ENCODE measurements at regions not wholly inside any gene's neighbourhood (a gene's known extent, or its start where the extent isn't known, plus 50 kb on each side); places are given as distances from the start of the nearest gene placed in this dataset.

DNA sequence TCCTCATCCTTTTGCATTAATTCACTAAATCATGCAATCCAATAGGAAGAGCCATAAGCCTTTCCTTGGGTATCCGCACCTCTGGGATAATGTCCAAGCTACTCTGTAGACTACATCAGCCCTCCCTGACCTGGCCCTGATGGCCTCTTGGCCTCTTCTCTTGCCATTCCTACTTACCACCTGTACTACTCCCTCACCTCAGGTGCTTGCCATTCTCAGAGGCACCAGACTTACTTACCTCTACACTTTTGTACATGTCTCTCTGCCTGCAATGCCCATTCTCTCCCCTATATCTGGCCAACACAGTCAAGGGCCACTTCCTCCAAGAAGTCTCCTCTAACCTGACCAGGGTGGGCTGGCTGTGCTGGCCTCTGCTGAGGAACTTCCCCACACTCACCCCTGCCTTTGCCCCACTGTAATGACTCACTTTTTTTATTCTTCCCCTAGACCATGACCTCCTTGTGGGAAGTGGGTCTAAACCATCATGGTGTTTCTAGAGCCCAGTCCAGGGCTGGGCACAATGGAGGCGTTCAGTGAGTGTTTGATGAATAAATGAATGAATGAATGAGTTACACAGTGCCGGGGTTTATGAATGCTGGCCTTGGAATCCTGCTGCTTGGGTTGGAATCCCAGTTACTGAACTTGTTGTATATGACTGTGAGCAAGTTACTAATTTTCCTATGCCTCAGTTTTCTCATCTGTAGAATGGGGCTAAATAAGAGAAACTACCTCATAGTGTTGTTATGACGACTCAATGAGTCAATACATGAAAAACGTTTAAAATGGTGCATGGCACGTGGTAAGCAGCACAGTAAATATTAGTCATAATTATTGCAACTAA, 179.8 kb downstream of the FOXD2 start:
- no peak overlapping the region for H2AFZ ChIP-seq
- H3K9me3 Mint-ChIP-seq = no peaks in the 10 kb centered on the region; the same call in 2 of the 3 replicates
- no peak for TF ChIP-seq JUNB (IDR thresholded peaks at IDR 0.05; ENCODE audit: unreplicated experiment)
- H3K4me1 ChIP-seq (ENCODE audit: insufficient read depth) = no peaks in the 10 kb centered on the region
- no peak overlapping the region for H3K4me3 ChIP-seq
- no peak overlapping the region for H3K27ac ChIP-seq (ENCODE audit: low read depth)
- H3K27ac Mint-ChIP-seq = no peak overlapping the region
- H3K4me2 ChIP-seq = no peak overlapping the region
- H3F3A ChIP-seq (replicated peaks; ENCODE audit: low read depth) = no peaks in the 10 kb centered on the region
- no peaks in the 10 kb centered on the region for H3K79me2 ChIP-seq (replicated peaks; ENCODE audit: insufficient read depth)
- H3K4me3 Mint-ChIP-seq = no peak overlapping the region
- no peaks in the 10 kb centered on the region for H3K36me3 Mint-ChIP-seq (ENCODE audit: low read depth)
- no peaks in the 10 kb centered on the region for H4K20me1 ChIP-seq (replicated peaks; ENCODE audit: insufficient read depth)
- DNase-seq (ENCODE audit: low spot score) (no peak), ATAC-seq (no peak)
- H3K9me2 ChIP-seq (ENCODE audit: insufficient read depth) = no peaks in the 10 kb centered on the region
- H3K27me3 Mint-ChIP-seq (ENCODE audit: insufficient read depth, low read depth, poor library complexity) = peaks cover 3% of the 10 kb centered on the region
- H3K27me3 ChIP-seq (ENCODE audit: insufficient read depth) = no peaks in the 10 kb centered on the region
- H3K36me3 ChIP-seq (ENCODE audit: insufficient read depth) = no peaks in the 10 kb centered on the region
- H3K4me1 Mint-ChIP-seq = peaks cover 5% of the 10 kb centered on the region; the same call in 1 of the 3 replicates

DNA sequence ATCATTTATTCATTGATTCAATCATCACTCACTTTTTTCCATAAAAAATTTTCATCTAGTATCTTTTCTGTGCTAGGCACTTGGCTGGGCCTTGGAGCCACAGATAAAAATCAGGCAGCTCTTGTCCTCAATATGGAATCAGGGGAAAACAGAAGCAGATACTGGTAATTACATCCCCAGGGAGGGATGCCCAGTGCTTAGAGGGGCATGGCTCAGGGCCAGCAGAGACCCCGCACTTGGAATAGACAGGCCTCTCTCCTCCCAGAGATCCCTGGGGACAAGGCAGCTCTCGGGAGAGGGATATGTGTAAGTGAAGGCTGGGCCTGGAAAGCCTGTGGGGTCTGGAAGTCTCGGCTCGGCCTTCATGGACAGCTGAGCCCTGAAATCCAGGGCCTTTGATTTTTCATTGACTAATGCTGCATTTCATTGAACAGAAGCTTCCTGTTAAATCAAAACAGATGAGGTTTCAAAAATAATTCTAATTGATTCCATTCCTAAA, 180.4 kb downstream of the FOXD2 start:
- ATAC-seq (no peak), DNase-seq (ENCODE audit: low spot score) (no peak)
- no peaks in the 10 kb centered on the region for H3K79me2 ChIP-seq (replicated peaks; ENCODE audit: insufficient read depth)
- no peak overlapping the region for H3K4me2 ChIP-seq
- no peaks in the 10 kb centered on the region for H3K4me1 ChIP-seq (ENCODE audit: insufficient read depth)
- Mint-ChIP-seq H3K36me3 (ENCODE audit: low read depth) (no peaks in the 10 kb centered on the region), H3K27ac (no peak overlapping the region), H3K4me1 (peaks cover 5% of the 10 kb centered on the region; the same call in 1 of the 3 replicates), H3K27me3 (ENCODE audit: insufficient read depth, low read depth, poor library complexity) (peaks cover 3% of the 10 kb centered on the region), H3K4me3 (no peak overlapping the region), H3K9me3 (no peaks in the 10 kb centered on the region; the same call in 2 of the 3 replicates)
- H3K27me3 ChIP-seq (ENCODE audit: insufficient read depth) = no peaks in the 10 kb centered on the region
- H2AFZ ChIP-seq = no peak overlapping the region
- no peak overlapping the region for H3K4me3 ChIP-seq
- no peaks in the 10 kb centered on the region for H3K36me3 ChIP-seq (ENCODE audit: insufficient read depth)
- H3K9me2 ChIP-seq (ENCODE audit: insufficient read depth) = no peaks in the 10 kb centered on the region
- H4K20me1 ChIP-seq (replicated peaks; ENCODE audit: insufficient read depth) = no peaks in the 10 kb centered on the region
- no peak overlapping the region for H3K27ac ChIP-seq (ENCODE audit: low read depth)
- no peaks in the 10 kb centered on the region for H3F3A ChIP-seq (replicated peaks; ENCODE audit: low read depth)
- TF ChIP-seq, protein P1, sequence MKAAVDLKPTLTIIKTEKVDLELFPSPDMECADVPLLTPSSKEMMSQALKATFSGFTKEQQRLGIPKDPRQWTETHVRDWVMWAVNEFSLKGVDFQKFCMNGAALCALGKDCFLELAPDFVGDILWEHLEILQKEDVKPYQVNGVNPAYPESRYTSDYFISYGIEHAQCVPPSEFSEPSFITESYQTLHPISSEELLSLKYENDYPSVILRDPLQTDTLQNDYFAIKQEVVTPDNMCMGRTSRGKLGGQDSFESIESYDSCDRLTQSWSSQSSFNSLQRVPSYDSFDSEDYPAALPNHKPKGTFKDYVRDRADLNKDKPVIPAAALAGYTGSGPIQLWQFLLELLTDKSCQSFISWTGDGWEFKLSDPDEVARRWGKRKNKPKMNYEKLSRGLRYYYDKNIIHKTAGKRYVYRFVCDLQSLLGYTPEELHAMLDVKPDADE (IDR thresholded peaks at IDR 0.05) = no peak
- TF ChIP-seq, protein P2, sequence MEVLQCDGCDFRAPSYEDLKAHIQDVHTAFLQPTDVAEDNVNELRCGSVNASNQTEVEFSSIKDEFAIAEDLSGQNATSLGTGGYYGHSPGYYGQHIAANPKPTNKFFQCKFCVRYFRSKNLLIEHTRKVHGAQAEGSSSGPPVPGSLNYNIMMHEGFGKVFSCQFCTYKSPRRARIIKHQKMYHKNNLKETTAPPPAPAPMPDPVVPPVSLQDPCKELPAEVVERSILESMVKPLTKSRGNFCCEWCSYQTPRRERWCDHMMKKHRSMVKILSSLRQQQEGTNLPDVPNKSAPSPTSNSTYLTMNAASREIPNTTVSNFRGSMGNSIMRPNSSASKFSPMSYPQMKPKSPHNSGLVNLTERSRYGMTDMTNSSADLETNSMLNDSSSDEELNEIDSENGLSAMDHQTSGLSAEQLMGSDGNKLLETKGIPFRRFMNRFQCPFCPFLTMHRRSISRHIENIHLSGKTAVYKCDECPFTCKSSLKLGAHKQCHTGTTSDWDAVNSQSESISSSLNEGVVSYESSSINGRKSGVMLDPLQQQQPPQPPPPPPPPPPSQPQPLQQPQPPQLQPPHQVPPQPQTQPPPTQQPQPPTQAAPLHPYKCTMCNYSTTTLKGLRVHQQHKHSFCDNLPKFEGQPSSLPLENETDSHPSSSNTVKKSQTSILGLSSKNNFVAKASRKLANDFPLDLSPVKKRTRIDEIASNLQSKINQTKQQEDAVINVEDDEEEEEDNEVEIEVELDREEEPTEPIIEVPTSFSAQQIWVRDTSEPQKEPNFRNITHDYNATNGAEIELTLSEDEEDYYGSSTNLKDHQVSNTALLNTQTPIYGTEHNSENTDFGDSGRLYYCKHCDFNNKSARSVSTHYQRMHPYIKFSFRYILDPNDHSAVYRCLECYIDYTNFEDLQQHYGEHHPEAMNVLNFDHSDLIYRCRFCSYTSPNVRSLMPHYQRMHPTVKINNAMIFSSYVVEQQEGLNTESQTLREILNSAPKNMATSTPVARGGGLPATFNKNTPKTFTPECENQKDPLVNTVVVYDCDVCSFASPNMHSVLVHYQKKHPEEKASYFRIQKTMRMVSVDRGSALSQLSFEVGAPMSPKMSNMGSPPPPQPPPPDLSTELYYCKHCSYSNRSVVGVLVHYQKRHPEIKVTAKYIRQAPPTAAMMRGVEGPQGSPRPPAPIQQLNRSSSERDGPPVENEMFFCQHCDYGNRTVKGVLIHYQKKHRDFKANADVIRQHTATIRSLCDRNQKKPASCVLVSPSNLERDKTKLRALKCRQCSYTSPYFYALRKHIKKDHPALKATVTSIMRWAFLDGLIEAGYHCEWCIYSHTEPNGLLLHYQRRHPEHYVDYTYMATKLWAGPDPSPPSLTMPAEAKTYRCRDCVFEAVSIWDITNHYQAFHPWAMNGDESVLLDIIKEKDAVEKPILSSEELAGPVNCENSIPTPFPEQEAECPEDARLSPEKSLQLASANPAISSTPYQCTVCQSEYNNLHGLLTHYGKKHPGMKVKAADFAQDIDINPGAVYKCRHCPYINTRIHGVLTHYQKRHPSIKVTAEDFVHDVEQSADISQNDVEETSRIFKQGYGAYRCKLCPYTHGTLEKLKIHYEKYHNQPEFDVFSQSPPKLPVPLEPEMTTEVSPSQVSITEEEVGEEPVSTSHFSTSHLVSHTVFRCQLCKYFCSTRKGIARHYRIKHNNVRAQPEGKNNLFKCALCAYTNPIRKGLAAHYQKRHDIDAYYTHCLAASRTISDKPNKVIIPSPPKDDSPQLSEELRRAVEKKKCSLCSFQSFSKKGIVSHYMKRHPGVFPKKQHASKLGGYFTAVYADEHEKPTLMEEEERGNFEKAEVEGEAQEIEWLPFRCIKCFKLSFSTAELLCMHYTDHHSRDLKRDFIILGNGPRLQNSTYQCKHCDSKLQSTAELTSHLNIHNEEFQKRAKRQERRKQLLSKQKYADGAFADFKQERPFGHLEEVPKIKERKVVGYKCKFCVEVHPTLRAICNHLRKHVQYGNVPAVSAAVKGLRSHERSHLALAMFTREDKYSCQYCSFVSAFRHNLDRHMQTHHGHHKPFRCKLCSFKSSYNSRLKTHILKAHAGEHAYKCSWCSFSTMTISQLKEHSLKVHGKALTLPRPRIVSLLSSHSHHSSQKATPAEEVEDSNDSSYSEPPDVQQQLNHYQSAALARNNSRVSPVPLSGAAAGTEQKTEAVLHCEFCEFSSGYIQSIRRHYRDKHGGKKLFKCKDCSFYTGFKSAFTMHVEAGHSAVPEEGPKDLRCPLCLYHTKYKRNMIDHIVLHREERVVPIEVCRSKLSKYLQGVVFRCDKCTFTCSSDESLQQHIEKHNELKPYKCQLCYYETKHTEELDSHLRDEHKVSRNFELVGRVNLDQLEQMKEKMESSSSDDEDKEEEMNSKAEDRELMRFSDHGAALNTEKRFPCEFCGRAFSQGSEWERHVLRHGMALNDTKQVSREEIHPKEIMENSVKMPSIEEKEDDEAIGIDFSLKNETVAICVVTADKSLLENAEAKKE (CRISPR knock-in tag; IDR thresholded peaks at IDR 0.05) = no peak
- no peak for TF ChIP-seq JUNB (IDR thresholded peaks at IDR 0.05; ENCODE audit: unreplicated experiment)
- TF ChIP-seq STAT1 (IDR thresholded peaks at IDR 0.05; ENCODE audit: unreplicated experiment) = no peak
- TF ChIP-seq ZNF114 (CRISPR knock-in tag; IDR thresholded peaks at IDR 0.05) = no peak
- TF ChIP-seq, protein P3, sequence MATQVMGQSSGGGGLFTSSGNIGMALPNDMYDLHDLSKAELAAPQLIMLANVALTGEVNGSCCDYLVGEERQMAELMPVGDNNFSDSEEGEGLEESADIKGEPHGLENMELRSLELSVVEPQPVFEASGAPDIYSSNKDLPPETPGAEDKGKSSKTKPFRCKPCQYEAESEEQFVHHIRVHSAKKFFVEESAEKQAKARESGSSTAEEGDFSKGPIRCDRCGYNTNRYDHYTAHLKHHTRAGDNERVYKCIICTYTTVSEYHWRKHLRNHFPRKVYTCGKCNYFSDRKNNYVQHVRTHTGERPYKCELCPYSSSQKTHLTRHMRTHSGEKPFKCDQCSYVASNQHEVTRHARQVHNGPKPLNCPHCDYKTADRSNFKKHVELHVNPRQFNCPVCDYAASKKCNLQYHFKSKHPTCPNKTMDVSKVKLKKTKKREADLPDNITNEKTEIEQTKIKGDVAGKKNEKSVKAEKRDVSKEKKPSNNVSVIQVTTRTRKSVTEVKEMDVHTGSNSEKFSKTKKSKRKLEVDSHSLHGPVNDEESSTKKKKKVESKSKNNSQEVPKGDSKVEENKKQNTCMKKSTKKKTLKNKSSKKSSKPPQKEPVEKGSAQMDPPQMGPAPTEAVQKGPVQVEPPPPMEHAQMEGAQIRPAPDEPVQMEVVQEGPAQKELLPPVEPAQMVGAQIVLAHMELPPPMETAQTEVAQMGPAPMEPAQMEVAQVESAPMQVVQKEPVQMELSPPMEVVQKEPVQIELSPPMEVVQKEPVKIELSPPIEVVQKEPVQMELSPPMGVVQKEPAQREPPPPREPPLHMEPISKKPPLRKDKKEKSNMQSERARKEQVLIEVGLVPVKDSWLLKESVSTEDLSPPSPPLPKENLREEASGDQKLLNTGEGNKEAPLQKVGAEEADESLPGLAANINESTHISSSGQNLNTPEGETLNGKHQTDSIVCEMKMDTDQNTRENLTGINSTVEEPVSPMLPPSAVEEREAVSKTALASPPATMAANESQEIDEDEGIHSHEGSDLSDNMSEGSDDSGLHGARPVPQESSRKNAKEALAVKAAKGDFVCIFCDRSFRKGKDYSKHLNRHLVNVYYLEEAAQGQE (IDR thresholded peaks at IDR 0.05; ENCODE audit: unreplicated experiment) = no peak
- no peak for TF ChIP-seq EZH2phosphoT487 (IDR thresholded peaks at IDR 0.05; ENCODE audit: unreplicated experiment)
- no peak for TF ChIP-seq EZH2 (IDR thresholded peaks at IDR 0.05; ENCODE audit: low read depth, unreplicated experiment)
- no peak for TF ChIP-seq POLR2AphosphoS5 (IDR thresholded peaks at IDR 0.05; ENCODE audit: low read depth)
- no peak for TF ChIP-seq NANOG (IDR thresholded peaks at IDR 0.05; ENCODE audit: borderline replicate concordance)
